AG09309 (cell line): ENCODE measurements at regions not wholly inside any gene's neighbourhood (a gene's known extent, or its start where the extent isn't known, plus 50 kb on each side); places are given as distances from the start of the nearest gene placed in this dataset.

Experiments used
- DNase-seq: peaks from one replicate; pipeline ENCODE4 v3.0.0-alpha.2; 2010; ENCODE audit warnings: low read depth
- H3K4me3 ChIP-seq: 2 replicates; pipeline ENCODE4 v1.5.1; 2011; ENCODE audit warnings: mild to moderate bottlenecking, low read depth, low read length, moderate library complexity; ENCODE audit not compliant: control insufficient read depth
- TF ChIP-seq, protein P1 (sequence below): IDR thresholded peaks from 2 replicates; pipeline ENCODE4 v1.5.1; 2011; ENCODE audit warnings: mild to moderate bottlenecking, low read depth, low read length, inconsistent platforms; ENCODE audit not compliant: insufficient read depth, control insufficient read depth; ENCODE audit errors: missing control alignments

DNA sequence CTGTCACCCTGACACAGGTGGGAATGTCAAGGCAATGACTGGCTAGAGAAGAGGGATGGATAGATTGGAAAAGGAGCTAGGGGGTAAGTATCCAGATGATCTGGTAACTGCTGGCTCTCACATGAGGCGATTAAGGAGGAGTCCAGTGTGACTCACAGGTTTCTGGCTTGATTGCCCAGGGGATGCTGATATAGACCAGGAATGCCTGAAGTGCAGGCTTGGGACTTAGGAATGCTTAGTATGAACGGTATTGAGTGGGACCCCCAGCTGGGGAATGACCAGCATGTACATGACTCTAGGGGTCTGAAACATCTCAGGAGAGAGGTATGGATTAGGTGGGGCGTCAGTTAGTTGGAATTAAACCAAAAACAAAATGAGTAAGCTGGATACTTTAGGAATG lies 65.8 kb upstream of the PRPS1 start:
- no peak overlapping the region for H3K4me3 ChIP-seq
- TF ChIP-seq, protein P1, sequence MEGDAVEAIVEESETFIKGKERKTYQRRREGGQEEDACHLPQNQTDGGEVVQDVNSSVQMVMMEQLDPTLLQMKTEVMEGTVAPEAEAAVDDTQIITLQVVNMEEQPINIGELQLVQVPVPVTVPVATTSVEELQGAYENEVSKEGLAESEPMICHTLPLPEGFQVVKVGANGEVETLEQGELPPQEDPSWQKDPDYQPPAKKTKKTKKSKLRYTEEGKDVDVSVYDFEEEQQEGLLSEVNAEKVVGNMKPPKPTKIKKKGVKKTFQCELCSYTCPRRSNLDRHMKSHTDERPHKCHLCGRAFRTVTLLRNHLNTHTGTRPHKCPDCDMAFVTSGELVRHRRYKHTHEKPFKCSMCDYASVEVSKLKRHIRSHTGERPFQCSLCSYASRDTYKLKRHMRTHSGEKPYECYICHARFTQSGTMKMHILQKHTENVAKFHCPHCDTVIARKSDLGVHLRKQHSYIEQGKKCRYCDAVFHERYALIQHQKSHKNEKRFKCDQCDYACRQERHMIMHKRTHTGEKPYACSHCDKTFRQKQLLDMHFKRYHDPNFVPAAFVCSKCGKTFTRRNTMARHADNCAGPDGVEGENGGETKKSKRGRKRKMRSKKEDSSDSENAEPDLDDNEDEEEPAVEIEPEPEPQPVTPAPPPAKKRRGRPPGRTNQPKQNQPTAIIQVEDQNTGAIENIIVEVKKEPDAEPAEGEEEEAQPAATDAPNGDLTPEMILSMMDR, result no peak
- DNase-seq, result no peak

DNA sequence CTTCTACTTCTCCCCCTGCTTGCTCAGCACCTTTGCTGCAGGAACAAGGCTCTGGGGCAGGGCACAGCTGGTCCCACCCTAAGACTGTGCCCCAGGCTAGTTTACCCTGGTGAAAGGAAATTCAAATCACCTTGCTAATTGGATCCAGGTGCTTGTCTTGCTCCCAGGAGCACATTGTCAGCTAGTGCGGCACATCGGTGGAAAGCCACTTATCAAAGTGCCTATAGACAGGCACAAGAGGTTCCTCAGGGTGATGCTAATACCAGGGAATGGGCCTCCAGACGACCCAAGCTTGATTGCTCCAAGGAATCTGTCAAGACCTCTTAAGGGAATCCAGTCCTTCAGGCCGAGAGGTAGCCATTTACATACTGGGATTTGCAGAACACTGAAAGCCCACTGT lies 64.5 kb upstream of the PRPS1 start:
- no peak overlapping the region for H3K4me3 ChIP-seq
- TF ChIP-seq, protein P1, result no peak
- no peak for DNase-seq

DNA sequence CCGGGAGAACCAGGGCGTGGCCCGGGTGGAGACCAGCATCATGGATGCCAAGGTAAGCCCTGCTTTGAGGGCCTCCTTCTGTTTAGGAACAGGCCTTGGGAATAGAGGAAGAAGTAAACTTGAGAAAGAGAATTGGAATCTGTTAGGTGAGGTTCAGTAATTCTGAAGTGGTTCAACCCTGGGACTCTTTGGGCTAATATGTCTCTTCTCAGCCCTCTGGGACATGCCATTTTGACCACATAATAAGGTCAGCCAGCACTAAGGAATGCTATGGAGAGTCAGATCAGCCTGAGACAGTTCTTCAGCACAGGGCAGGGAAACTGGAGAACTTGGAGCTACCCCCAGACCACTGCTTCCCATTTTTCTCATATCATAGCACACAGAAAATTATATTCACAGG lies 63.3 kb upstream of the PRPS1 start:
- H3K4me3 ChIP-seq, result no peak overlapping the region
- TF ChIP-seq, protein P1, result no peak
- DNase-seq, result no peak

DNA sequence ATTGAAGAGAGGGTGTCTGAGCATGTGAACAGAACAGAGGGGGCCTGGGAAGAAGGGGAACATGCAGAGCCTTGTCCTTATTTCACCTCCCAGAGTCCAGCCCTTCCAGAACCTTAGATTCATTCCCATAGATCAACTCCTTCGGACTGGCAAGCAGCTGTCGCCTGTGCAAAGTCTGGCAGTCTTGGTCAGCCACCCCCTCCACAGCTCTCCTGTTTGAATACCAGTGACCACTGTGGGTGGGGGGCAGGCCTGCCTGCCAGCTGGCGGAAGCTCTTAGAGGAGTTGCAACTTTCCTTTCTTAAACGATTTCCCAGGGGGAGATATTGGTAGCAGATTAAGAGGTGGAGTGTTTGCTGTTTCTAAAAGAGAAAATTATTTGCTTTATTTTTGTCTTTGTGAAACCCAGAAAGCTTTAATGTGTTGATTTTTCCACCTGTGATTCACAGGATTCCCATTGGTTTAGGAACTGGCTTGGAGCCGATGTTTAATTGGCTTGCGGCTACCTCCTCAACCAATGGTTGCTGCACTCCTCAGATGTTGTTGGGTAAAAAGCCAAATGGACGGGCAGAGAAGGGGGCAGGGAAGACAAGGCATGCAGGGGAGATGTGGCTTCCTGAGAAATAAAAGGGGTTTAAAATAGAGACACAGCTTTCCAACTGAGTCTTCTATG lies 62.2 kb upstream of the PRPS1 start:
- TF ChIP-seq, protein P1, result no peak
- H3K4me3 ChIP-seq, result no peak overlapping the region
- no peak for DNase-seq

DNA sequence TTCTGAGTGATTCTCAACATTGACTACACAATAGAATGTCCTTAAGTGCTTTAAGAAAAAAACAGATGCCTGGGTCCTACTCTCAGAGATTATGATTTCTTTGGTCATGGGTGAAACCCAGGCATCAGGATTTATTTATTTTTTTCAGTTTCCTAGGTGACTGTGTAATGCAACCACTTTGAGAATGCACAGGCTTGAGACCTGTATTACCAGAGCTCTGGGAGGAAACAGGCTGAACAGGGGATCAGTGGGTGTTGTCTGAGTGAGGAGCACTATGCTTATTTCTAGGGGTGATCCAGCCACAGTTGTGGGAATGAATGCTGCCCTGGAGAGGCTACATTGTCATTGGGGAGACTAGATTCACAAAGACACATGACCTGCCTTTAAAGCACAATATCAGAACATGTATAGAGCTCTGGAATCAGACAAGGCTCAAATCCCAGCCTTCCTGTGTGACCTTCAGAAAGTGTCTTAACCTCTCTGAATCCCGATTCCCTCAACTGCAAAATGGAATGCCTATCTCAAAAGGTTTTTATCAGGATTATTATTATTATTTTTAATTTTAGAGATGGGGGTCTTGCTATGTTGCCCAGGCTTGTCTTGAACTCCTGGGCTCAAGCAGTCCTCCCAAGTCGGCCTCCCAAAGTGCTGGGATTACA lies 61.6 kb upstream of the PRPS1 start:
- TF ChIP-seq, protein P1, result no peak
- no peak overlapping the region for H3K4me3 ChIP-seq
- DNase-seq, result no peak

DNA sequence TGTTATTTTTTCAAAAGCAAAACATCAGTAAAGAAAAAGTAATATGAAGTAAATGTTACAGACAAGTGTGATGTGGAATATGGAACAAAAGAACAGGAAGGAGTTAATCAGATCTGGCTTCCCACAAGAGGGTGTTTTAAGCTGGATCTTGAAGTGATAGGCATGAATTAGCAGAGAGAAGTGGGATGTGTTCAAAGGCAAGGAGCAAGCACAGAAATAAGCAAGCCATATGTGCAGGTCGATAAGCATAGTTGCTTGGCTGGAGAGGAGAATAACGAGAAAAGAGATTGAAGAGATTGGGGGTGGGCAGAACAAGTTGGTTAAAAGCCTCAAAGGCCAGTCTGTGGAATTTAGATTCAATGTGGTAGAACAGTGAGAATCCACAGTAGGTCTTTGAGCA lies 60.9 kb upstream of the PRPS1 start:
- no peak for DNase-seq
- no peak overlapping the region for H3K4me3 ChIP-seq
- TF ChIP-seq, protein P1, result no peak
